GM13976 (cell line): ENCODE measurements at regions not wholly inside any gene's neighbourhood (a gene's known extent, or its start where the extent isn't known, plus 50 kb on each side); places are given as distances from the start of the nearest gene placed in this dataset.

ENCODE experiments used
- DNase-seq: peaks from one replicate; pipeline ENCODE4 v3.0.0; 2012; ENCODE audit warnings: low spot score
- CTCF ChIP-seq: IDR thresholded peaks from 2 replicates; pipeline ENCODE4 v1.5.1; 2012; ENCODE audit warnings: borderline replicate concordance, mild to moderate bottlenecking; ENCODE audit not compliant: insufficient read depth; ENCODE audit errors: extremely low read depth, missing control alignments, control extremely low read depth
- in situ Hi-C: fragments of 300-500 bp; cut with MboI; formaldehyde crosslinking; loops from one replicate; pipeline ENCODE4 v1.12.0; 2022; ENCODE audit warnings: low sequenced_read_pairs, mixed read lengths, inconsistent platforms; ENCODE audit not compliant: unreplicated experiment

GRCh38 chr12:89800435-89800834, 91.8 kb upstream of the ATP2B1 start:
- no peak for TF ChIP-seq CTCF
- DNase-seq: no peak

GRCh38 chr12:89799316-89799715, 90.7 kb upstream of the ATP2B1 start:
- DNase-seq: no peak
- in situ Hi-C loops: no loop called here
- TF ChIP-seq CTCF: no peak

More at GRCh38 chr12:89800435-89800834, 91.8 kb upstream of the ATP2B1 start:
- in situ Hi-C loops: no loop called here

- no peak for DNase-seq
- TF ChIP-seq CTCF: no peak
- in situ Hi-C loops: no loop called here
Observed at GRCh38 chr12:89797436-89797835, 88.8 kb upstream of the ATP2B1 start.

GRCh38 chr12:89796798-89797382, 88.3 kb upstream of the ATP2B1 start:
- TF ChIP-seq CTCF: no peak
- no peak for DNase-seq
- in situ Hi-C loops: no loop called here

GRCh38 chr12:89793946-89794345, 85.3 kb upstream of the ATP2B1 start:
- no peak for DNase-seq
- in situ Hi-C loops: no loop called here
- no peak for TF ChIP-seq CTCF

GRCh38 chr12:89791286-89791685, 82.6 kb upstream of the ATP2B1 start:
- DNase-seq: no peak
- in situ Hi-C loops: no loop called here
- no peak for TF ChIP-seq CTCF

GRCh38 chr12:89789862-89790261, 81.2 kb upstream of the ATP2B1 start:
- DNase-seq: peak; percentile 21
- in situ Hi-C loops: no loop called here
- TF ChIP-seq CTCF: no peak
